SK-N-SH (cell line): ENCODE measurements at regions not wholly inside any gene's neighbourhood (a gene's known extent, or its start where the extent isn't known, plus 50 kb on each side); places are given as distances from the start of the nearest gene placed in this dataset.

ENCODE experiments used
- CTCF ChIA-PET: fragments of 300-600, 350-600 bp; formaldehyde crosslinking; extraction: SDS; loops from one replicate; lab custom pipeline; 2021; lab: Yijun Ruan, JAX
- POLR2A ChIA-PET: fragments of 350-600 bp; sonication (Branson Sonifier 250); formaldehyde crosslinking; extraction: SDS; loops from one replicate; lab custom pipeline; 2020; ENCODE audit warnings: antibody characterized with exemption, inconsistent platforms; lab: Yijun Ruan, JAX
- DNase-seq: peaks from one replicate; pipeline ENCODE4 v3.0.0; 2012
- H2AFZ ChIP-seq: fragments of 200-600 bp; sonication (generic); 2 replicates; pipeline ENCODE4 v1.8.1; 2016; ENCODE audit warnings: antibody characterized with exemption, mild to moderate bottlenecking, low read depth
- H3F3A ChIP-seq: fragments of 200-600 bp; sonication (generic); replicated peaks from 2 replicates; pipeline ENCODE3; 2016; ENCODE audit warnings: antibody characterized with exemption, mild to moderate bottlenecking; ENCODE audit not compliant: insufficient read depth
- H3K27ac ChIP-seq, 2 experiments: fragments of 200-500 bp in 1 of 2; fragments of 200-600 bp in 1 of 2; sonication (Bioruptor generic) in 1 of 2; sonication (generic), shearing (Covaris generic) in 1 of 2; 2 replicates each; pipeline versions ENCODE4 v1.5.1 to v1.6.1; 2014 to 2016; ENCODE audit warnings: low read depth in 2 of 2, inconsistent platforms in 1 of 2, low read length in 1 of 2, mild to moderate bottlenecking in 1 of 2, mixed read lengths in 1 of 2
- H3K27me3 ChIP-seq: fragments of 200-600 bp; sonication (generic), shearing (Covaris generic); 2 replicates; pipeline ENCODE4 v1.6.1; 2016; ENCODE audit warnings: mixed run types; ENCODE audit not compliant: insufficient read depth
- H3K36me3 ChIP-seq, 2 experiments: fragments of 200-500 bp in 1 of 2; fragments of 200-600 bp in 1 of 2; sonication (Bioruptor generic) in 1 of 2; sonication (generic) in 1 of 2; replicated peaks in 1 of 2; 2 replicates each; pipeline versions ENCODE3 to v1.5.1; 2014 to 2016; ENCODE audit warnings: low read length in 1 of 2, mild to moderate bottlenecking in 1 of 2; ENCODE audit not compliant: insufficient read depth in 2 of 2, control insufficient read depth in 1 of 2
- H3K4me1 ChIP-seq, 2 experiments: fragments of 200-500 bp in 1 of 2; fragments of 200-600 bp in 1 of 2; sonication (Bioruptor generic) in 1 of 2; sonication (generic), shearing (Covaris generic) in 1 of 2; 2 replicates each; pipeline versions ENCODE4 v1.5.1 to v1.6.1; 2014 to 2016; ENCODE audit warnings: low read depth in 1 of 2, low read length in 1 of 2, mixed run types in 1 of 2; ENCODE audit not compliant: insufficient read depth in 2 of 2, control insufficient read depth in 1 of 2
- H3K4me2 ChIP-seq: fragments of 200-600 bp; sonication (generic), shearing (Covaris generic); 2 replicates; pipeline ENCODE4 v1.6.1; 2017; ENCODE audit warnings: mixed run types
- H3K4me3 ChIP-seq, 2 experiments: fragments of 200-500 bp in 1 of 2; fragments of 200-600 bp in 1 of 2; sonication (Bioruptor generic) in 1 of 2; sonication (generic), shearing (Covaris generic) in 1 of 2; 2 replicates each; pipeline versions ENCODE4 v1.5.1 to v1.8.1; 2014 to 2016; ENCODE audit warnings: low read depth in 2 of 2, inconsistent platforms in 1 of 2, low read length in 1 of 2, mild to moderate bottlenecking in 1 of 2, mixed read lengths in 1 of 2, moderate library complexity in 1 of 2
- H3K79me2 ChIP-seq: fragments of 200-600 bp; sonication (generic); 2 replicates; pipeline ENCODE4 v1.8.1; 2017; ENCODE audit warnings: mild to moderate bottlenecking; ENCODE audit not compliant: insufficient read depth
- H3K9ac ChIP-seq: fragments of 200-600 bp; sonication (generic); 2 replicates; pipeline ENCODE4 v1.6.1; 2017; ENCODE audit warnings: mixed run types
- H3K9me2 ChIP-seq: fragments of 200-600 bp; sonication (generic); 2 replicates; pipeline ENCODE4 v1.6.1; 2017; ENCODE audit warnings: mixed run types
- H3K9me3 ChIP-seq: fragments of 200-600 bp; sonication (generic); 2 replicates; pipeline ENCODE4 v1.6.1; 2017; ENCODE audit warnings: mixed run types, mild to moderate bottlenecking, moderate library complexity
- H4K20me1 ChIP-seq: fragments of 200-600 bp; sonication (generic); 2 replicates; pipeline ENCODE4 v1.6.1; 2017; ENCODE audit warnings: mild to moderate bottlenecking, mixed run types; ENCODE audit not compliant: insufficient read depth
- CTCF ChIP-seq: fragments of 200-600 bp; sonication (generic); IDR thresholded peaks from 2 replicates; pipeline ENCODE4 v1.6.1; 2017; ENCODE audit warnings: antibody characterized with exemption, mild to moderate bottlenecking, moderate library complexity
- EZH2phosphoT487 ChIP-seq: fragments of 200-600 bp; sonication (generic); IDR thresholded peaks from 2 replicates; pipeline ENCODE4 v1.6.1; 2017; ENCODE audit warnings: low read depth, mixed run types, mild to moderate bottlenecking, antibody characterized with exemption, moderate library complexity, borderline replicate concordance
- JUND ChIP-seq: IDR thresholded peaks from 2 replicates; pipeline ENCODE4 v1.4.0; 2012
- MAX ChIP-seq: IDR thresholded peaks from 2 replicates; pipeline ENCODE4 v1.4.0; 2012; ENCODE audit warnings: low read depth
- MEF2A ChIP-seq: IDR thresholded peaks from 2 replicates; pipeline ENCODE4 v1.4.0; 2012; ENCODE audit warnings: low read depth, borderline replicate concordance
- MXI1 ChIP-seq: IDR thresholded peaks from 2 replicates; pipeline ENCODE4 v1.6.1; 2012; ENCODE audit warnings: mild to moderate bottlenecking, low read depth, low read length, improper control_type of control experiment
- NRF1 ChIP-seq: IDR thresholded peaks from 2 replicates; pipeline ENCODE4 v1.6.1; 2012; ENCODE audit warnings: low read depth, mild to moderate bottlenecking, low read length
- PBX3 ChIP-seq: IDR thresholded peaks from 2 replicates; pipeline ENCODE4; 2012
- RCOR1 ChIP-seq: fragments of 150-350 bp; IDR thresholded peaks from 2 replicates; pipeline ENCODE4 v1.6.1; 2017; ENCODE audit warnings: antibody characterized with exemption, low read length
- REST ChIP-seq: IDR thresholded peaks from 2 replicates; pipeline ENCODE4 v1.6.1; 2012; ENCODE audit warnings: mild to moderate bottlenecking, low read depth, low read length, moderate library complexity
- SIN3A ChIP-seq: IDR thresholded peaks from 2 replicates; pipeline ENCODE4 v1.6.1; 2012; ENCODE audit warnings: low read depth, mild to moderate bottlenecking, low read length, moderate library complexity, borderline replicate concordance
- SMC3 ChIP-seq: IDR thresholded peaks from 2 replicates; pipeline ENCODE4 v1.6.1; 2012; ENCODE audit warnings: low read depth, low read length, improper control_type of control experiment
- USF1 ChIP-seq: IDR thresholded peaks from 2 replicates; pipeline ENCODE4 v1.4.0; 2012; ENCODE audit warnings: low read depth, borderline replicate concordance
- WGBS: methylation state at CpG from one replicate; pipeline ENCODE4 v1.1.6; 2017; ENCODE audit warnings: low lambda C conversion rate; 5-methylcytosine and 5-hydroxymethylcytosine counted together

GRCh38 chr20:57008217-57008616 lies 258.2 kb downstream of the BMP7 start:
- POLR2A ChIA-PET, result no interaction called here
- DNase-seq, result no peak
- H3K9ac ChIP-seq, result no peak overlapping the region

GRCh38 chr20:57009355-57009754 lies 257.1 kb downstream of the BMP7 start:
- Histone ChIP-seq H3K9ac (no peak overlapping the region), H3K4me3 (no peak overlapping the region), H3K79me2 (no peaks in the 10 kb centered on the region), H2AFZ (no peak overlapping the region)
- POLR2A ChIA-PET, result no interaction called here
- TF ChIP-seq SIN3A (no peak), RCOR1 (no peak), MAX (no peak), JUND (no peak), REST (no peak), CTCF (no peak), PBX3 (no peak), NRF1 (no peak), MEF2A (no peak)
- TF ChIP-seq, all 33 proteins: peak for 0
- DNase-seq, result no peak
- H3K4me1 ChIP-seq, result no peaks in the 10 kb centered on the region
- no peaks in the 10 kb centered on the region for H3F3A ChIP-seq
- H3K9me2 ChIP-seq, result no peaks in the 10 kb centered on the region
- WGBS, result 0% methylated on average over 1 of the region's 3 CpGs
- H3K36me3 ChIP-seq, result no peaks in the 10 kb centered on the region
- H3K27me3 ChIP-seq, result peaks cover 48% of the 10 kb centered on the region; the same call in 1 of the 2 replicates
- no peak overlapping the region for H3K27ac ChIP-seq
- H3K9me3 ChIP-seq, result no peaks in the 10 kb centered on the region
- H3K4me2 ChIP-seq, result no peak overlapping the region
- CTCF ChIA-PET, result no interaction called here
- H4K20me1 ChIP-seq, result no peaks in the 10 kb centered on the region

More at GRCh38 chr20:57008217-57008616, 258.2 kb downstream of the BMP7 start:
- Histone ChIP-seq H3K27ac (no peak overlapping the region), H2AFZ (no peak overlapping the region), H3K79me2 (no peaks in the 10 kb centered on the region), H3K27me3 (peaks cover 42% of the 10 kb centered on the region; the same call in 1 of the 2 replicates), H3F3A (no peaks in the 10 kb centered on the region), H3K4me3 (no peak overlapping the region), H3K9me2 (no peaks in the 10 kb centered on the region), H3K4me1 (no peaks in the 10 kb centered on the region), H3K9me3 (no peaks in the 10 kb centered on the region), H4K20me1 (no peaks in the 10 kb centered on the region), H3K36me3 (no peaks in the 10 kb centered on the region), H3K4me2 (no peak overlapping the region)
- WGBS, result 3% methylated on average over 3 of the region's 3 CpGs
- CTCF ChIA-PET, result interaction anchor here (0.7 to 1.6 kb wide), 3 partner anchors 13 to 64 kb away, joined by 3 to 5 read pairs (median 3); no protein-coding TSS in a partner anchor
- TF ChIP-seq EZH2phosphoT487 (no peak), SMC3 (no peak), JUND (no peak), MAX (no peak), USF1 (no peak), CTCF (no peak), MXI1 (no peak)
